HepG2 (cell line): ENCODE measurements at regions not wholly inside any gene's neighbourhood (a gene's known extent, or its start where the extent isn't known, plus 50 kb on each side); places are given as distances from the start of the nearest gene placed in this dataset.

Experiments used
- ATAC-seq: fragments of 200-7000 bp; cut with Tn5 transposase; 3 replicates; pipeline ENCODE4 v1.9.1; 2020; ENCODE audit warnings: mild to moderate bottlenecking, moderate library complexity
- BruUV-seq: library from RNA; stranded (reverse); fragments of 400-500 nt; replicated peaks from 2 replicates; lab custom pipeline; 2021; lab: Mats Ljungman, UMichigan
- CTCF ChIA-PET: fragments of 300-600 bp; formaldehyde crosslinking; extraction: SDS; loops from one replicate; lab custom pipeline; 2021; ENCODE audit warnings: low total read pairs, inconsistent platforms, low intra/inter-chr PET ratio; lab: Yijun Ruan, JAX
- POLR2A ChIA-PET: fragments of 350-600 bp; sonication (Branson Sonifier 250); formaldehyde crosslinking; loops from one replicate; lab custom pipeline; 2020; ENCODE audit warnings: antibody characterized with exemption, inconsistent platforms; lab: Yijun Ruan, JAX
- DNase-seq: peaks from one replicate; pipeline ENCODE4 v3.0.0-alpha.2; 2015; ENCODE audit warnings: low spot score
- FAIRE-seq: peaks from 3 replicates; lab custom pipeline; 2011; peaks lifted over from hg19 to GRCh38; lab: Jason Lieb, UNC
- H2AFZ ChIP-seq: one replicate; pipeline ENCODE4 v1.6.1; 2011; ENCODE audit warnings: low read length, inconsistent platforms
- H3K27ac ChIP-seq: fragments of 300-600 bp; 3 replicates; pipeline ENCODE4 v1.8.0; 2011; ENCODE audit warnings: mixed run types, mild to moderate bottlenecking, mixed read lengths, low read length, inconsistent platforms; ENCODE audit not compliant: insufficient read depth; ENCODE audit errors: extremely low read length
- H3K27me3 ChIP-seq, 2 experiments: fragments of 200-600 bp in 1 of 2; 2 replicates in 1 of 2; 3 replicates in 1 of 2; pipeline versions ENCODE4 v1.6.0 to v1.8.0; 2011; ENCODE audit warnings: low read length in 2 of 2, mild to moderate bottlenecking in 2 of 2, moderate library complexity in 2 of 2, inconsistent platforms in 1 of 2; ENCODE audit not compliant: insufficient read depth in 2 of 2, control insufficient read depth in 1 of 2
- H3K36me3 ChIP-seq, 2 experiments: fragments of 200-600 bp in 1 of 2; replicated peaks in 1 of 2; 2 replicates in 1 of 2; 3 replicates in 1 of 2; pipeline versions ENCODE4 v1.5.1 to v1.8.0; 2011; ENCODE audit warnings: low read length in 2 of 2, inconsistent platforms in 1 of 2; ENCODE audit not compliant: insufficient read depth in 2 of 2, control insufficient read depth in 1 of 2
- H3K4me1 ChIP-seq: 2 replicates; pipeline ENCODE4 v1.5.1; 2012; ENCODE audit warnings: low read length, inconsistent platforms; ENCODE audit not compliant: insufficient read depth
- H3K4me2 ChIP-seq: 2 replicates; pipeline ENCODE4 v1.6.0; 2011; ENCODE audit warnings: low read depth, low read length, inconsistent platforms
- H3K4me3 ChIP-seq, 3 experiments: fragments of 200-600 bp in 1 of 3; sonication (generic), shearing (Covaris generic) in 1 of 3; replicated peaks in 1 of 3; 2 replicates each; pipeline ENCODE4 v1.5.1; 2011 to 2016; ENCODE audit warnings: low read length in 3 of 3, inconsistent platforms in 2 of 3, low read depth in 2 of 3, mild to moderate bottlenecking in 2 of 3, control low read depth in 1 of 3, mixed read lengths in 1 of 3; ENCODE audit not compliant: insufficient read depth in 1 of 3
- H3K79me2 ChIP-seq: one replicate; pipeline ENCODE4 v1.6.1; 2011; ENCODE audit warnings: low read length, inconsistent platforms; ENCODE audit not compliant: insufficient read depth
- H3K9ac ChIP-seq: 2 replicates; pipeline ENCODE4 v1.6.0; 2011; ENCODE audit warnings: mild to moderate bottlenecking, low read depth, low read length, inconsistent platforms; ENCODE audit not compliant: insufficient read depth
- H3K9me3 ChIP-seq: 2 replicates; pipeline ENCODE4 v1.5.1; 2012; ENCODE audit warnings: mild to moderate bottlenecking, low read length
- H4K20me1 ChIP-seq: 2 replicates; pipeline ENCODE4 v1.6.0; 2011; ENCODE audit warnings: inconsistent platforms, mild to moderate bottlenecking, low read length, moderate library complexity; ENCODE audit not compliant: insufficient read depth
- CEBPB ChIP-seq: IDR thresholded peaks from 2 replicates; pipeline ENCODE4 v1.6.1; 2011; ENCODE audit warnings: low read depth, low read length, improper control_type of control experiment, borderline replicate concordance
- EED ChIP-seq: sonication (generic); formaldehyde crosslinking; IDR thresholded peaks from 2 replicates; pipeline ENCODE4 v1.5.0; 2020; ENCODE audit warnings: mild to moderate bottlenecking, missing genetic modification reagents
- ETS1 ChIP-seq: sonication (generic); formaldehyde crosslinking; IDR thresholded peaks from 2 replicates; pipeline ENCODE4 v1.4.0; 2020; ENCODE audit warnings: missing genetic modification reagents
- HDAC2 ChIP-seq: sonication (generic); formaldehyde crosslinking; IDR thresholded peaks from 2 replicates; pipeline ENCODE4 v1.4.0; 2020; ENCODE audit warnings: missing genetic modification reagents
- NR1H2 ChIP-seq: sonication (generic); formaldehyde crosslinking; IDR thresholded peaks from 2 replicates; pipeline ENCODE4 v1.8.1; 2022; ENCODE audit warnings: low read depth, missing genetic modification reagents, borderline replicate concordance
- NR2F1 ChIP-seq, 2 experiments: fragments of 450-650 bp in 1 of 2; formaldehyde crosslinking in 1 of 2; IDR thresholded peaks; 2 replicates each; pipeline versions ENCODE4 v1.5.0 to v1.6.1; 2016 to 2020; ENCODE audit warnings: mild to moderate bottlenecking in 1 of 2, missing compliant biosample characterization in 1 of 2, missing genetic modification reagents in 1 of 2, moderate library complexity in 1 of 2
- RARA ChIP-seq: IDR thresholded peaks from 2 replicates; pipeline ENCODE4 v1.6.1; 2016; ENCODE audit warnings: missing genetic modification reagents, missing compliant biosample characterization
- ZNF616 ChIP-seq: sonication (generic); formaldehyde crosslinking; IDR thresholded peaks from 2 replicates; pipeline ENCODE4 v1.5.0; 2020; ENCODE audit warnings: low read depth, mild to moderate bottlenecking, missing genetic modification reagents
- ZSCAN25 ChIP-seq: sonication (generic); formaldehyde crosslinking; IDR thresholded peaks from 2 replicates; pipeline ENCODE4 v1.8.0; 2022; ENCODE audit warnings: mild to moderate bottlenecking, missing genetic modification reagents
- WGBS: methylation state at CpG from one replicate; pipeline ENCODE4 v1.1.6; 2017; ENCODE audit warnings: low lambda C conversion rate; 5-methylcytosine and 5-hydroxymethylcytosine counted together
- in situ Hi-C: cut with HindIII; loops from 2 replicates; pipeline ENCODE4 v1.10.0; 2017; ENCODE audit warnings: low pct_unique_long_range_greater_than_20kb; ENCODE audit not compliant: extremely low pct_ligation_motif_present
- intact Hi-C: fragments of 100-400 bp; cut with micrococcal nuclease; formaldehyde crosslinking; loops from one replicate; pipeline ENCODE4 v1.10.0; 2022; ENCODE audit not compliant: unreplicated experiment

DNA sequence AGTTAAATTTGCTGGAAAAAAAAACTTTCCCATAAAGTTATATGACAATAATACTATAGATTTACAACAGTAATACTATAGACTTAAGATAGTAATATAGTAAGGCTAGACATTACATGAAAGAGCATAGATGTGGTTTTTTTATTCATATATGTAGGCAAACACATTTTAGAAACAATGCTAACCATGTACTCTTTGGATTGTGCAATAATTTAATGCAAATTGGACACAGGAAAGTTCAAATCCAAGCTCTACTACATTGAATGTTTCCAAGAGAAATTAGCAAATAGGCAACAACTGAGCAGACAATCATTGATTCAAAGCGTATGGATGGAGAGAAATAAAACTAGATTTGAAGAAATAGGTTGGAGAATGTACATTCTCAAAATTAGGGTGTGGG is 469.2 kb downstream of the CNTN3 start:
- Histone ChIP-seq H3K36me3 (no peaks in the 10 kb centered on the region), H3K4me2 (no peak overlapping the region), H3K4me1 (no peaks in the 10 kb centered on the region), H3K27me3 (no peaks in the 10 kb centered on the region), H4K20me1 (no peaks in the 10 kb centered on the region), H3K4me3 (no peak overlapping the region), H3K9me3 (peaks cover 59% of the 10 kb centered on the region), H3K79me2 (no peaks in the 10 kb centered on the region), H2AFZ (no peak overlapping the region), H3K9ac (no peak overlapping the region), H3K27ac (no peak overlapping the region)
- TF ChIP-seq ETS1 (CRISPR knock-in tag): no peak
- TF ChIP-seq CEBPB: peak; percentile 66; the same call in 1 of the 2 replicates
- CTCF ChIA-PET: no interaction called here
- POLR2A ChIA-PET: no interaction called here
- intact Hi-C loops: no loop called here
- no peak for ATAC-seq
- WGBS: 0% methylated on average over 1 of the region's 1 CpG
- no peak for DNase-seq
- no TSS peak for BruUV-seq
- FAIRE-seq: no peak
- in situ Hi-C loops: no loop called here

- DNase-seq (no peak), ATAC-seq (no peak), FAIRE-seq (no peak)
- BruUV-seq: no TSS peak
- POLR2A ChIA-PET: no interaction called here
- Histone ChIP-seq H4K20me1 (no peaks in the 10 kb centered on the region), H3K79me2 (no peaks in the 10 kb centered on the region), H3K36me3 (no peaks in the 10 kb centered on the region), H3K27ac (no peak overlapping the region), H3K27me3 (no peaks in the 10 kb centered on the region), H3K4me2 (no peak overlapping the region), H3K4me1 (no peaks in the 10 kb centered on the region), H3K9ac (no peak overlapping the region), H2AFZ (no peak overlapping the region), H3K9me3 (peaks cover 32% of the 10 kb centered on the region), H3K4me3 (no peak overlapping the region)
- intact Hi-C loops (no loop called here), in situ Hi-C loops (no loop called here)
- CTCF ChIA-PET: no interaction called here
- TF ChIP-seq EED (CRISPR knock-in tag) (no peak), NR1H2 (CRISPR knock-in tag) (no peak), ZNF616 (CRISPR knock-in tag) (no peak), RARA (CRISPR knock-in tag) (no peak), HDAC2 (CRISPR knock-in tag) (no peak), ZSCAN25 (no peak), NR2F1 (CRISPR knock-in tag; IDR thresholded peaks at IDR 0.05) (no peak)
- WGBS: 0% methylated on average over 3 of the region's 3 CpGs
Measured at GRCh38 chr3:74139648-74140047, 474.8 kb downstream of the CNTN3 start.
